Skin epidermis (tissue), 12 donors: ENCODE measurements at regions not wholly inside any gene's neighbourhood (a gene's known extent, or its start where the extent isn't known, plus 50 kb on each side); places are given as distances from the start of the nearest gene placed in this dataset.

ENCODE experiments used
- H3K27ac ChIP-seq, 21 experiments: fragments of 200-600 bp; sonication (generic) in 11 of 21; one replicate each; pipeline ENCODE4 v1.5.0; 2020; ENCODE audit warnings: mild to moderate bottlenecking in 3 of 21, inconsistent platforms in 2 of 21, moderate library complexity in 2 of 21
- H3K4me3 ChIP-seq, 7 experiments: fragments of 200-600 bp; sonication (generic) in 2 of 7; one replicate each; pipeline ENCODE4 v1.5.0; 2020; ENCODE audit warnings: inconsistent platforms in 2 of 7, mild to moderate bottlenecking in 2 of 7, moderate library complexity in 1 of 7

DNA sequence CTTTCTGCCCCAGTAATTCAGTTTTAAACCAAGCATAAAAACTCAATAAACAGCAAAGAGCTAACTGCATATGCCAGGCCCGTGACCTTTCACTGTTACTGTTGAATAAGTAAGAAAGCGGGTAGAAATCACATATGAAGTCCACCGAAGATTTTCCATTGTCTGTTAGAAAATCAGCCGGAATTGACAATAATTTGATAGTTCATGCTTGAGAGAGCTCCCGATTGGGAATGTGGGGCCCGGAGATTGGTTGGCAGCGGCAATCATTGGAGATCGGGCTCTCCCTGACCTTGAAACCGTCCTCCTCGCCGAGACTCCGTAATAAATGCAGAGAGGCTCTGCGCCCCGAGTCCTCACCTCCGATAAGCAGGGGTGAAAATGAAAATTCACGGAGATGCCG is 709.6 kb downstream of the BRD1 start:
- no peak overlapping the region for H3K27ac ChIP-seq
- H3K4me3 ChIP-seq = no peak overlapping the region

DNA sequence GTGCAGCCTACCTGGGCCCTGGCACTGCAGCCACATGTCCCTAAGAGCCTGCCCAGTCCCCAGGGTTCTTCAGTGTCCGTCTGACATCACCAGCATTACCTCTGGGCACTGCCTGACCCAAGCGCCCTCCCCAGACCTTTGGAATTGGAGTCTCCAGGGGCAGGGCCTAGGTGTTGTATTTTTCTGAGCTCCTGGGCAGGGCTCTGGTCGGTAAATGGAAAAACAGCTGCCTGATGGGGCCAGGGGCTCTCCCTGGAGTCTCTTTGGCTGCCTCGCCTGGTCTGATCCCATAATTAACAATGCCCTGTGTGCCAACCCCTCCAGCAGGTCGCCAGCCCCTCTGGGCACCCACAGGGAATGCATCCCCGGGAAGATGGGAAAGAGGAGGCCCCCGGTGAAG is 710.2 kb downstream of the BRD1 start:
- Histone ChIP-seq H3K4me3 (no peak overlapping the region), H3K27ac (no peak overlapping the region)

DNA sequence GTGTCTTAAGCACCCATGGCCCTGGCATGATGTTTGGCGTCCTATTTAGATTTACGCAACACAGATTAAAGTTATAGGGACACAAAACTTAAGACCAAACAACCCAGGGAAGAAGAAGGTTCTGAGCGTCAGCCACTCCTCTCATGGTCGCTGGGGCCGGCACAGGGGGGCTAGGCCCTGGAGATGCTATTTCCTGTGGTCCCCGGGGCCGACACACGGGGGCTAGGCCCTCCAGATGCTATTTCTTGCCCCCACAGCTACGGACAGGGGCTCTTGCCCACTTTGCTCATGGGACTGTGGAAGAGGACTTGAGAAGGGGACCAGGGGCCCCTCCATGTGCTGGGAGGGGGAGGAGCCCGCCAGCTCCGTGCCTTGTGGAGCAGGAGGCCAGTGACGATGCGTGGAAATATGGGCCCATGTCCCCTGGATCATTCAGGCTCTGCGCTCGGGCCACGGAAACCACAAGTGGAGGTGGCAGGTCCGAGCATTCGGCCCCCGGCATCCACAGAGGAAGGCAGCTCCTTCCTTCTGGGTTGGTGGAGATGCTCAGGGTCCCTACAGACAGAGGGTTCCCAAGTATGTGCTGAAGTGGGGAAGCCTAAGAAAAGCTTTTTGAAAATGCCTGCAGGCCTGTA is 711.1 kb downstream of the BRD1 start:
- Histone ChIP-seq H3K27ac (no peak overlapping the region), H3K4me3 (no peak overlapping the region)

DNA sequence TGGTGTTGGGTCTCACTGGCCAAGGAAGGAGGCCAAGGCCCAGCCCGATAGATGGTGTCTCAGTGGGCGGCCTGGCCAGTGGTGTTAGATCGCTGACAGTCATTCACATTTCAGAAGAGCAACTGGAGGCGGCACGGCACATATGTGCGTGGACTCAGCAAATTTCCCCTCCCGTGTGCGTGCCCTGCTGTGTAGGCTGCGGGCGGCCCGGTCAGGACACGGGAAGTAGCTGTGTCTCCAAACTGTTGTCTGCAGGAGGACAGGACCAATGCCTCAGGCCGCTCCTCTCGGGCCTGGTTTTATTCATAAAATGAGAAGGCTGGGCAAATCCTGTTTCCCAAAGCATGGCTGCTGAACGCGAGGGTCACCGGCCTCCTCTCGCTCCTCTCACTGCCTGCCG is 711.7 kb downstream of the BRD1 start:
- H3K27ac ChIP-seq = no peak overlapping the region
- no peak overlapping the region for H3K4me3 ChIP-seq

DNA sequence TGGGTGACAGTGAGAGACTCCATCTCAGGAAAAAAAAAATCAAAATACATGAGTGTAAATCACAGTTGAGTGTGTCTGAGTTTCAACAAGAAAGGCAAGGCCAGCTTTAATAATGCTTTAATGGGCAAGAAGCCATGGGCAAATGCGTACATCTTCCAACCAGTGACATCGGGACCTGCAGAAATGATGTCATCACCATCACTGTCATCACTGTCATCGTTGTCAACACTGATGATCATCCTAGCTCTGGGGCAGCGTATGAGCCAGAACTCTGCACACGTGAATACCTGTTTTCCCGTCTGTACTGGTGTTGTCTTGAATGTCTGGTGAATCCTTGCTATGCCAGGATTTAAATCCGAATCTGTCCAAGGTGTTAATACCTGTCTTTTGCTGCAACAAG is 712.5 kb downstream of the BRD1 start:
- Histone ChIP-seq H3K27ac (no peak overlapping the region), H3K4me3 (no peak overlapping the region)

DNA sequence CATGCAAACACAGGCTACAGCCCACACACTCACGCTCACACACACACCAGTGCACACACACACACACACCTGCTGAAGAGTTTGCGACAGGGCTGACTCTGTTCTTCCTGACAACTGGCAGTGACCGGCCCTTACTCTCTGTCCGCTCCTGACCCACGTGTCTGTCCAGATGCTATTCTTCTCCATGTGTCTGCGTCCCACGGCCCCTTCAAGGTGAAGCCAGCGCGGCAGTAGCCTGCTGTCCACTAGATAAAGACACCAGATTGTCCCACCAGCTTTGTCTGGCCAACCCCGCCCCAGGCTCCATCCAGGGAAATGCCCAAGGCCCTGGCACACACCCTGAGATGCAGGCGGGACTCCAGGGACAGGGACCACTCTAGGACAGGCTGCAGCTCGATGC is 713.9 kb downstream of the BRD1 start:
- Histone ChIP-seq H3K27ac (no peak overlapping the region), H3K4me3 (no peak overlapping the region)

DNA sequence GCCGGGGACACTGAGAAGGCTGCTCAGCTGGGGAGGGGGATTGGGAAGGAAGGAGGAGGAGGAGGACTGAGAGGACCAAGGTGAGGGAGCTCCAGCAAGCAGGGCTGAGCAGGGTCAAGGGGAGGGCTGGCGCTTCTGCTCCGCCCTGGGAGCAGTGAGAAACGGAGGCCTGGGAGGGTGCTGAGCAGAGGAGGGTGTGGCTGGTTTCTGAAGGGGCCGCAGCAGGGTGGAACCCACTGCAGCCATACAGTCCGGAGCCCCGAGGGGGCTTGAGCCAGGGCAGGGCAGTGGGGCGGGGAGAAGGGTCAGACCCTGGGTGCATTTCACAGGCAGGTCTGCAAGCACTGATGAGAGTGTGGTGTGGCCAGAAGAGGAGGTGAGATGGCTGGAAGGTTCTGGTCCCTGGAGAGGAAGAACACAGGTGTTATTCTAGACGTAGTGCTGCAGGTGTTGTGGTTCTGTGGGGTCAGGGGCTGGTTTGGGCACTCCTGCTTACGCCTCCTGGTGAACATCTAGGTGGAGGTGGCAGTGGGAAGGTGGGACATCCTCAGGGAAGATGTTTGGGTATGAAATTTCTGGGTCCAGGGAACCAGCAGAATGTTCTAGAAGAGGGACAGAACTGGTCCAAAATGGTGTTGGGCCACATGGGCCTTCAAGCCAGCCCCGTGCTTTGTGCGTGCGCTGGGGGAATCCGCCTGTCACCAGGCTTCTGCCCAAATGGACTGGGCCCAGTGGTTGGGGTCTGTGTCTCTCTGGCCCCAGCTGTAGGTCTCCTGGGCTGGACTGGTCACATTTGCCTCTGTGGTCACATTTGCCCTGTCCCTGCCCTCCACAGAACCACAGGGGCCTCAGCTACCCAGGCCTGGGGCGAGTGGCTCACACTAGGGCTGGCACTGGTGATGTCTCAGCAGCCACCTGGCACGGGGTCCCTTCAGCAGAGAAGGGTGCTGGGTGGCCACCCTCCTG is 714.7 kb downstream of the BRD1 start:
- Histone ChIP-seq H3K4me3 (no peak overlapping the region), H3K27ac (no peak overlapping the region)

DNA sequence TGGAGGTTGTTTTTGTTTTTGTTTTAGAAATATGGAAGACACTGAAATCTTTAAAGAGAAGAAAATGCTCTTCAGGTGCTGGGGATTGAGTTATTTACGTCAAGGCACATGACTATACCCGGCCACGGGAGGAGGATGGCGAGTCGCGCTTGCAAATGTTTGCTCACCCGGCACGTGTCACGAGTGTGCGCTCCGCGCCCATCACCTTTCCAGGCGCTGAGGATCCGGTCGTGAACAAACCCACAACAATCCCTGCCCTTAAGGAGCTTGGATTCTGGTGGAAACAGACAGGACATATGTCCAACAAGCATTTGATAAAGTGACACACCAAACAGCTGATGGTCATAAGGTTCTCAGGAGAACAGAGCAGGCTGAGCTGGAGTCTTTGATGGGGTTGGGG is 715.5 kb downstream of the BRD1 start:
- Histone ChIP-seq H3K27ac (no peak overlapping the region), H3K4me3 (no peak overlapping the region)

DNA sequence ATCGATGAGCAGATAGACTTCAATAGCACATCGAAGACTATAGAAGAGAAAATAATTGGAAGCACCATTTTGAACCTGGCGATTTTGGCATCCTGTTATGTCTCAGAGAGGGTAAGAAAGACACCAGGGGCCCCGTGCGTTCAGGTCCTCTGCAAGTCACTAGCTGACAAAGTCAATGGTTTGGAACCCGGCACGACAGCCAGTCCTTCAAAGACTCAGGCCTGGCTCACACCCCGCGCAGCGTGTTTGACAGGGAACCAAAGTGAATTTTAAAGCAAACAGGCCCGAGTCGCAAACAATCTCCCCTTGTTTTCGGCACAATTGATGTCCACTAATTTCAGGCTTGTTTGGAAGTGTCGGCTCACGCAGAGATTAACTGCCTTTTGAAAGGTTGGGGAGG is 716.6 kb downstream of the BRD1 start:
- no peak overlapping the region for H3K27ac ChIP-seq

DNA sequence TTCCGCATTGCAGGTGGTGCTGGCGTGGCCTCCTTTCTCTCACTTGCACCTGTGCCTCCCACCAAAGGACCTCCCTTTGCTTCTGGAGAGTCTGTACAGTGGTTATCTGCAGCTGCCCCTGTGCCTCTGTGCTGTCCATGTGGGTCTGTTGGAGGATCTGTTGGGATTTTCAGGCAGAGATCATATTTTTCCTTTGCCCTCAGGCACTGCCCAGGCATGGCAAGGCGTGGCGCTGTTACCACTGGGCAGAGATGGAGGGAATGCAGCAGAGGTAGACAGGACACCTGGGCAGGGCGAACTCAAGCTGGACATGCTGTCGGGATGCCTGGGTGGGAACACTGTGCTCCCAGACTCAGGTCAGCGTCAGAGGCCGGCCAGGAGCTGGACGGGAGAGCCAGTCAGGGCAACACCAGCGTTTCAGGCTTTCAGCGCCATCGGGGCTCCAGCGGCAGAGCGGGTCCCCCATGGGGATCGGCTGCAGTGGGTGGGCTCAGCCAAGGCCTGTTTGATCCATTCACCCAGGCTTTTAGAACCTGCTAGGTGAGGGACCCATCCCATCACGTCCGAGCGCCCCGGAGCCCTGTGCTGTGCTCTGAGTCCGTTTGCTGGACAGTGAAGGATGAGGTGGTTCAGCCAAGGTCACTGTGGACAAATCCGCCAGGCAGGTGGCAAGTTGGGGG is 718.9 kb downstream of the BRD1 start:
- no peak overlapping the region for H3K4me3 ChIP-seq
- no peak overlapping the region for H3K27ac ChIP-seq

More for the DNA sequence above, 716.6 kb downstream of the BRD1 start:
- no peak overlapping the region for H3K4me3 ChIP-seq

DNA sequence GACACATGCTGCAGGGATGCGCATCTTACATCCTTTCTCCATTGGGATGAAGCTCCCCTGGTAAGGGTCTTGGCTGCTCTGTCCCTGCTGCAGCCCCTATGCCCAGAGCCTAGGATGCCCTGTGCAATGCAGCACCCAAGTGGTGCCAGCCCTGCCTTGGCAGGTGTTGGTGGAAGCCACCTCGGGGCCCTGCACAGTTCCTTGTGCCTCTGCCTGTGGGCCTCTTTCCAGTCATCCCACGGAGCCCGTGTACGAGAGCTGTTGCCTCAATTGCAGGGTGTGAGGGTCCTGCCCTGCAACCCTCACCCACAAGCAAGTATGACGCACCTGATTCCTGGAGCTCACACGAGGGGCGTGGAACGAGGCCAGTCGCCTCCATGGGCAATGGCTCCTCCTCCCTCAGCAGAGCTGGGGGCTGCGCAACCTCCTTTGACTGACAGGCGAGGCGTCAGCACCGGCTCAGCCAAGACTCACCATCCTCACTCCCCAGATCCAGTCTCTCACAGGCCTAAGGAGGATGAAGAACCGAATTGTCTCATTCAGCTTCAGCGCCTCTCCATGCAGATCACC is 719.6 kb downstream of the BRD1 start:
- Histone ChIP-seq H3K4me3 (no peak overlapping the region), H3K27ac (no peak overlapping the region)

DNA sequence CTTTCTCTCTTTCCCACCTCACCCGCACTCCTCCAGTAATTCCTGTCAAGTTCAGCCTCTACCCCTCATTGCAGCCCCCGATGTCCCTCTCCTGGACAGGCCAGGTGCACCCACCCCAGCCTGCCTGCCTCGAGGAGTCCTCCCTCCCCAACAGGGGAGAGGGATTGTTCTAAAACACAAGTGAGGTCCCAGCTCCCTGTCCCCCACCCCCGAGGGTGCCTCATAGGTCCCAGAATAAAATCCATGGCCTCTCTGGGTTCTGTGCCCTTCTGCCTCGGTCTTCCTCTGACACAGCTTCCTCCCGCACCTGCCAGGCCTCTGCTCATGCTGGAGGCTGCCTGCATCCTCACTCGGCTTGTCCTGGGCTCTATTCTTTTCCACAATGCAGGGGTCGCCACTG is 720.1 kb downstream of the BRD1 start:
- no peak overlapping the region for H3K27ac ChIP-seq
- no peak overlapping the region for H3K4me3 ChIP-seq

DNA sequence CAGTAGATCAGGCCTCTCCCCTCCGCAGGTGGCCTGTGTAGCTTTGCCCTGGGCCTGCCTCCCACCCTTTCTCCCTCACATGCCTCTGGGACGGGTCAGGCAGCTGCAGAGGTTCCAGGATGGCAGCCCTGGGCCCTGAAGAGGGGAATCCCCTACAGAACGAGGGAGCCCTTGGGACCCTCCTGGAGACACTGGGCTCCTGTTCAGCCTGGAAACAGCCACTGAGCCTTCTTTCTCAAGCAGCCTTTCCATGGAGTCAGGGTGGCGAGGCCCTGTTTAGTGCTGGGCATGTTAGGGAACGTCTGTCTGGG is 720.9 kb downstream of the BRD1 start:
- Histone ChIP-seq H3K27ac (no peak overlapping the region), H3K4me3 (no peak overlapping the region)

DNA sequence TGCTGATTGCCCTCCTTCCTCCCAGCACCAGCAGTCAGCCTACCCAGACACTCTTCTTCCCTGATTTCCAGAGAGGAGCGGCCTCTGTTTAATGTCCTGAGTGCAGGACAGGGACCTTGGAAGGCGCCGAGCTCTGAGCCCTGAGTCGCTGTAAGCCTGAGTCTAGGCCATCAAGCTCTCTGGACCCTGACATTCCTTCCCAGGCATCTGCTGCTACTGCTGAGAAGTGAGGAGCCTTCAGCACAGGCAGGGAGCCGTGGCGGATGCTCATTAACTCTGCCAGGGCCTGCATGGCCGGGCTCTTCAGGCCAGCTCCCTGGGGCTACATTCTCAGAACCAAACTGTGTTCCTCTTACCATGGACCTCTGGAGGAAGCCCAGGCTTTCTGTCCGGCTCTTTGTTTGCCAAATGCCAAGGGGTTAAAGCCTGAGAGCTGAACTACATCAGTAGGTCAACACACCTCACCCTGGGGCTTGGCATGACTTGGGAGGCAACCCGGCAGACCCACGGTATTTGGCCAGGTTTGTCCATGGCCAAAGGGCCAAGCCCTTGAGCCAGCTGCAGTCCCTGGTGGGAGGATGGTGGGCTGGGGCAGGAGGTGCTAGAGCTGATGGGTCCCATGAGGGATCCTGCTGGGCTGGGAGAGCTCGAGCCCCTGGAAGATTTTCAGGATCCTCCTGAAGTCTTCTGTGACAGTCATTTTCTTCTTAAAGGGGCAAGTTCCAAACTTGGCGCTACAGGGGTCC is 721.4 kb downstream of the BRD1 start:
- no peak overlapping the region for H3K27ac ChIP-seq
- no peak overlapping the region for H3K4me3 ChIP-seq

DNA sequence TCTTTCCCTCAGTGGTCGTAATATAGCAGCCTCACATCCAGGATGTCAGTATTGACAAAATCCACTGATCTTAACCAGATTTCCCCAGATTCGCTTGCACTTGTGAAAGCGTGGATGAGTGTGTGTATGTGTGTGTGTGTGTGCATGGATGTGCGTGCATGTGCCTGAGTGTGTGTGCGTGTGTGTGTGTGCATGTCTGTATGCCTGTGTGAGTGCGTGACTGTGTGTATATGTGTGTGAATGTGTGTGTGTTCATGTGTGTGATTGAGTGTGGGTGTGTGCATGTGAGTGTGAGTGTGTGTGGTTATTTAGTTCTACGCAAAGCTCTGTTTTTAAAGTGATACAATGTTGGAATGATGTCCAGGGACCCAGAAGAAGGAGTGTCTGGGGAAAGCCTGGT is 723.2 kb downstream of the BRD1 start:
- H3K4me3 ChIP-seq = no peak overlapping the region
- H3K27ac ChIP-seq = no peak overlapping the region

DNA sequence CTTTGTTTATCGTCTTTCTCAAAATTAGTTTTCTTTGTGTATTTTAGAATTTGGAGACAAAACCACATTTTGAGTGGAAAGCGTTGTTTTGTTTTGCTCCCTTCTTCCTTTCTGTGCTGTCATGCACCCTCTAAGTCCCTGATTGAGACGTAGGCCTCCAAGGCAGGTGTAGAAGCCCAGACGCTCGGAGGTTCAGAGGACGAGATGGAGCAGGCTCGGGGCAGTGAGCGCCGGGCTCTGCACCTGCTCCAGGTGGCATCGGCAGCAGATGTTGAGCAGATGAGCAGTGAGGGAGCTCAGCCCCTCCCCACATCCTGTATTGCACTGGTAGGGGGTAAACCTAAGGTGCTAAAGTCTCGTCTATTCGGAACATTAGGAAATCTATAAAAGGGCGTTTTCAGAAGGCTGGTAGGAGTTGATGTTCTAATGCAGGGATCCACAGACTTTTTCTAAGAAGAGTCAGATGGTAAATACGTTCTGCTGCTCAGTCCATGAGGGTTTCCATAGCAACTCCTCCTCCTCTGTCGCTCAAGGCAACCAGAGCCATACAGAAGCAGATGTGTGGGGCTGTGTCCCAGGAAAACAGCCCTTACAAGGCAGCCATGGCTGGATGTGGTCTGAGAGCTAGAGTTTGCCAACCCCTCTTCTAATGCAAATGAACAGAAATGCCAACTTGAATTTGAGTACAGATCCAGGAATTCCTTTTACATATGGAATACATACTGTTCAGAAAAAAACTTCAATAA is 724.2 kb downstream of the BRD1 start:
- H3K4me3 ChIP-seq = no peak overlapping the region
- no peak overlapping the region for H3K27ac ChIP-seq

DNA sequence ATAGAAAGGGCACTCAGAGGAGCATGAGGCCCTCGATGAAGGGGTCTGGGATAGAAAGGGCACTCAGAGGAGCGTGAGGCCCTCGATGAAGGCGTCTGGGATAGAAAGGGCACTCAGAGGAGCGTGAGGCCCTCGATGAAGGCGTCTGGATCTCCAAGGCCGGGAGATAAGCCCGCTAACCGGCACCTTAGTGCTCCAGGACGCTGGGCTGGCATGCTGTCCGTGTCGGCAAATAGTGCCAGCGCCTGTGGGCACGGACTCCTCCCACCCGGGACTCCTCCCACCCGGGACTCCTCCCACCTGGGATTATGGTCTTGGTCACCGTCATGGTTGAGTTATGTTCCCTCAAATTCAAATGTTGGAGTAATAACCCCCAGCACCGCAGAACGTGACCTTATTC is 725.3 kb downstream of the BRD1 start:
- Histone ChIP-seq H3K27ac (no peak overlapping the region), H3K4me3 (no peak overlapping the region)

DNA sequence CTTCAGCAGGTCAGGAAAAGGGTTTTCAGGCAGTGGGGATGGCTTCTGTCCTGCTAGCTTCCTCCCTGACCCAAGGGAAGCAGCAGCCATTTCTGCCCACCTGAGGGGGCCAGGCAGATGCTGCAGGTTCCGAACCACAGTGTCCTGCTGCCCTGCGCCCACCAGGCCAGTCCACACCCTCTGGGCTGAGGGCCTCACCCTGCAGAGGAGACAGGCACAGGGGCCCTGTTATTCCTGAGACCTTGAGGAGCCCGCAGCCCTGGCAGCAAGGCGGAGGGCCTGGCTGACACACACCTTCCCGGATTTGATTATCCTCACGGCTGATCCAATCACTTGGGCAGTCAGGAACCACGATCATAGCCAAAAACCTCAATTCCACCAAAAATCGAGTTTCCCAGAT is 725.8 kb downstream of the BRD1 start:
- no peak overlapping the region for H3K4me3 ChIP-seq
- no peak overlapping the region for H3K27ac ChIP-seq

DNA sequence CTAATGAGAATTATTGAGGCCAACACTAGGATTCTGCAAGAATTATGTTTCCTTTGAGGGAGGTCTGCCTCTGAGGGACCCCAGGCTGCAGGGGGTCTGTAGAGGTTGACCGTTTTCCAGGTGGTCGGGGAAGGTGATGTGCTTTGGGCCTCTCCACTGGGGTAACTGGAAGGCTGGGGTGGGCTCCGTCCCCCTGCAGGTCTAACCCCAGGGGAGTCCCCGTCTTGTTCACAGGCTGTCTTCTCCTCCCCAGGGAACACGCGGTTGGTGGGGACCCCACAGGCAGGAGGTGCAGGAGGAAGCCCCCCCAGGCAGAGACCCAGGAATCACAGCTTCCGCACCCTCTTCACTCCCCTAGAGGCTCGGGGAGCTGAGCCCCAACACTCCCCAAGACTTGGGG is 726.4 kb downstream of the BRD1 start:
- Histone ChIP-seq H3K27ac (no peak overlapping the region), H3K4me3 (no peak overlapping the region)
